Endodermal cell (in vitro differentiated cells): ENCODE measurements at regions not wholly inside any gene's neighbourhood (a gene's known extent, or its start where the extent isn't known, plus 50 kb on each side); places are given as distances from the start of the nearest gene placed in this dataset.

ENCODE experiments used
- DNase-seq: peaks from one replicate; pipeline ENCODE4 v3.0.0-alpha.2; 2017
- H3K27ac ChIP-seq: 2 replicates; pipeline ENCODE4 v1.5.1; 2013; ENCODE audit warnings: mild to moderate bottlenecking, low read depth, low read length, moderate library complexity
- H3K27me3 ChIP-seq: 2 replicates; pipeline ENCODE4 v1.6.1; 2013; ENCODE audit warnings: mild to moderate bottlenecking, low read length, moderate library complexity; ENCODE audit not compliant: insufficient read depth, control insufficient read depth, poor library complexity, severe bottlenecking
- H3K36me3 ChIP-seq: 2 replicates; pipeline ENCODE4 v1.7.0; 2013; ENCODE audit warnings: mild to moderate bottlenecking, low read length, moderate library complexity; ENCODE audit not compliant: control insufficient read depth, insufficient read depth
- H3K4me1 ChIP-seq: one replicate; pipeline ENCODE4 v1.7.0; 2013; ENCODE audit warnings: low read length; ENCODE audit not compliant: control insufficient read depth, insufficient read depth
- H3K4me3 ChIP-seq: 2 replicates; pipeline ENCODE4 v1.5.1; 2013; ENCODE audit warnings: mild to moderate bottlenecking, low read length, moderate library complexity
- H3K9ac ChIP-seq: 2 replicates; pipeline ENCODE4 v1.6.1; 2013; ENCODE audit warnings: mild to moderate bottlenecking, low read length, moderate library complexity; ENCODE audit not compliant: poor library complexity, severe bottlenecking; ENCODE audit errors: extremely low read depth
- H3K9me3 ChIP-seq: 2 replicates; pipeline ENCODE4 v1.6.1; 2013; ENCODE audit warnings: mild to moderate bottlenecking, low read length, moderate library complexity; ENCODE audit not compliant: control insufficient read depth
- H3K27ac Mint-ChIP-seq: 2 replicates; pipeline ENCODE4 v1.8.0; 2020; ENCODE audit warnings: mixed read lengths
- H3K27me3 Mint-ChIP-seq: 2 replicates; pipeline ENCODE4 v1.8.0; 2021; ENCODE audit warnings: mild to moderate bottlenecking, mixed read lengths; ENCODE audit not compliant: insufficient read depth
- H3K36me3 Mint-ChIP-seq: 2 replicates; pipeline ENCODE4 v1.8.0; 2020; ENCODE audit warnings: low read depth, mixed read lengths
- H3K4me1 Mint-ChIP-seq: 2 replicates; pipeline ENCODE4 v1.8.0; 2020; ENCODE audit warnings: mixed read lengths
- H3K4me3 Mint-ChIP-seq: 2 replicates; pipeline ENCODE4 v1.8.0; 2020; ENCODE audit warnings: mild to moderate bottlenecking, moderate library complexity, mixed read lengths
- H3K9me3 Mint-ChIP-seq: 2 replicates; pipeline ENCODE4 v1.8.0; 2020; ENCODE audit warnings: mild to moderate bottlenecking, mixed read lengths
- WGBS, 2 experiments: methylation state at CpG; one replicate each; pipeline versions ENCODE4 v1.1.5 to v1.1.7; 2013; ENCODE audit warnings: missing lambda C conversion rate in 2 of 2, mixed read lengths in 1 of 2; ENCODE audit not compliant: insufficient coverage in 1 of 2, insufficient read length in 1 of 2; 5-methylcytosine and 5-hydroxymethylcytosine counted together
- TF ChIP-seq, protein P1 (sequence below): fragments of 200-600 bp; sonication (generic); conservative IDR thresholded peaks from 2 replicates; pipeline ENCODE4 v1.5.0; 2021; ENCODE audit warnings: antibody characterized with exemption, mild to moderate bottlenecking

GRCh38 chr13:90612391-90612790, 735.1 kb upstream of the MIR17HG start:
- TF ChIP-seq, protein P1, sequence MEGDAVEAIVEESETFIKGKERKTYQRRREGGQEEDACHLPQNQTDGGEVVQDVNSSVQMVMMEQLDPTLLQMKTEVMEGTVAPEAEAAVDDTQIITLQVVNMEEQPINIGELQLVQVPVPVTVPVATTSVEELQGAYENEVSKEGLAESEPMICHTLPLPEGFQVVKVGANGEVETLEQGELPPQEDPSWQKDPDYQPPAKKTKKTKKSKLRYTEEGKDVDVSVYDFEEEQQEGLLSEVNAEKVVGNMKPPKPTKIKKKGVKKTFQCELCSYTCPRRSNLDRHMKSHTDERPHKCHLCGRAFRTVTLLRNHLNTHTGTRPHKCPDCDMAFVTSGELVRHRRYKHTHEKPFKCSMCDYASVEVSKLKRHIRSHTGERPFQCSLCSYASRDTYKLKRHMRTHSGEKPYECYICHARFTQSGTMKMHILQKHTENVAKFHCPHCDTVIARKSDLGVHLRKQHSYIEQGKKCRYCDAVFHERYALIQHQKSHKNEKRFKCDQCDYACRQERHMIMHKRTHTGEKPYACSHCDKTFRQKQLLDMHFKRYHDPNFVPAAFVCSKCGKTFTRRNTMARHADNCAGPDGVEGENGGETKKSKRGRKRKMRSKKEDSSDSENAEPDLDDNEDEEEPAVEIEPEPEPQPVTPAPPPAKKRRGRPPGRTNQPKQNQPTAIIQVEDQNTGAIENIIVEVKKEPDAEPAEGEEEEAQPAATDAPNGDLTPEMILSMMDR, result no peak
- DNase-seq, result no peak
- Mint-ChIP-seq H3K27ac (no peak overlapping the region), H3K9me3 (peaks cover 2% of the 10 kb centered on the region), H3K36me3 (no peaks in the 10 kb centered on the region), H3K4me1 (peaks cover 11% of the 10 kb centered on the region), H3K27me3 (no peaks in the 10 kb centered on the region), H3K4me3 (no peak overlapping the region)
- WGBS, 2 experiments, result 100% methylated on average over 1 to 2 of the region's 2 CpGs
- Histone ChIP-seq H3K9ac (no peak overlapping the region), H3K4me3 (no peak overlapping the region), H3K27me3 (no peaks in the 10 kb centered on the region), H3K36me3 (no peaks in the 10 kb centered on the region), H3K27ac (no peak overlapping the region), H3K9me3 (peaks cover under 1% of the 10 kb centered on the region), H3K4me1 (no peaks in the 10 kb centered on the region)

DNA sequence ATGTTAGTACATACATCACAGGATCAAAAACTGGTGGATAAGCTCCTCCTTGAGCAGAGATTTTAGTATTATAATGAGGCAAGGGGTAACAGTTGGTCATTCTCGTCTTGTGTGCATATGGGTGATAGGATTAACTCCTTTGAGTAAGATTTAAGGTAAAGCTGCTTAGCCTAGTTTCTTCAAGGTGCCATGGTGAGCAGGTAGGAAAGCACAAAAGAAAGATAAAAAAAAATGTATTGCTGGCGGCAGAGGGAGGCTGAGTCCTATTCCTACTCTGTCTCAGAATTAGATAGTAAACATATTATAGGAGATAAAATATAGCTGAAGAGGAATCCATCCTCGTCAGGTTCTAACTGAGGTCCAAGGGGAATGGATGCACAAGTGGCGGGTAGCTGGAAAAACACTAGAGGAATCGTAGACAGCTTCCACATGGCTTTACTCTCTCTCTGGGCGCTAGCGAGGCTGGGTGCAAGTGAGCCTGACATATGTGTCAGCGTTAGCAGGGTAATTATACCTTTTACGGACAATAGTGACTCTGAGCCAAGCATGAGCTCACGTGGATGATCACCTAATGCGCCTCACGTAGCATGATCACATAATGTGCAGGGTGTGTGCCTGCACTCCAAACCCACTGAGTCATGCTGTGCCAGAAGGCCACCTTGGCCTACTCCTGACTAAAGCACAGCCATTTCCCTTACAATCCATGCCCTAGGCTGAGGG, 734.3 kb upstream of the MIR17HG start:
- Histone ChIP-seq H3K36me3 (no peaks in the 10 kb centered on the region), H3K27me3 (no peaks in the 10 kb centered on the region), H3K4me1 (no peaks in the 10 kb centered on the region), H3K9me3 (peaks cover 9% of the 10 kb centered on the region), H3K9ac (no peak overlapping the region), H3K27ac (no peak overlapping the region), H3K4me3 (no peak overlapping the region)
- peaks cover 11% of the 10 kb centered on the region for H3K4me1 Mint-ChIP-seq
- no peaks in the 10 kb centered on the region for H3K27me3 Mint-ChIP-seq
- no peak for DNase-seq
- WGBS, 2 experiments, result 94 to 96% methylated on average over 9 to 12 of the region's 12 CpGs
- no peaks in the 10 kb centered on the region for H3K36me3 Mint-ChIP-seq
- H3K4me3 Mint-ChIP-seq, result no peak overlapping the region
- peaks cover 10% of the 10 kb centered on the region for H3K9me3 Mint-ChIP-seq
- TF ChIP-seq, protein P1, result no peak
- no peak overlapping the region for H3K27ac Mint-ChIP-seq

- H3K27ac ChIP-seq, result no peak overlapping the region
- no peak for DNase-seq
- H3K4me3 Mint-ChIP-seq, result no peak overlapping the region
- no peaks in the 10 kb centered on the region for H3K4me1 ChIP-seq
- peaks cover 16% of the 10 kb centered on the region for H3K9me3 ChIP-seq
- H3K4me3 ChIP-seq, result no peak overlapping the region
- no peak overlapping the region for H3K9ac ChIP-seq
- H3K4me1 Mint-ChIP-seq, result peaks cover 11% of the 10 kb centered on the region
- TF ChIP-seq, protein P1, result no peak
- WGBS, 2 experiments, result 94 to 97% methylated on average over 5 to 6 of the region's 6 CpGs
- no peak overlapping the region for H3K27ac Mint-ChIP-seq
- H3K27me3 Mint-ChIP-seq, result no peaks in the 10 kb centered on the region
- H3K36me3 ChIP-seq, result no peaks in the 10 kb centered on the region
- H3K9me3 Mint-ChIP-seq, result peaks cover 17% of the 10 kb centered on the region
- no peaks in the 10 kb centered on the region for H3K36me3 Mint-ChIP-seq
- H3K27me3 ChIP-seq, result no peaks in the 10 kb centered on the region
These were observed 732.3 kb upstream of the MIR17HG start for GRCh38 chr13:90615236-90615635.
